Caco-2 (cell line): ENCODE measurements at regions not wholly inside any gene's neighbourhood (a gene's known extent, or its start where the extent isn't known, plus 50 kb on each side); places are given as distances from the start of the nearest gene placed in this dataset.

ENCODE experiments used
- BruUV-seq: library from RNA; stranded (reverse); fragments of 400-500 nt; replicated peaks from 2 replicates; lab custom pipeline; 2021; lab: Mats Ljungman, UMichigan
- CTCF ChIA-PET: fragments of 300-600 bp; sonication (Branson Sonifier 250); formaldehyde crosslinking; loops from one replicate; lab custom pipeline; 2022; ENCODE audit warnings: antibody characterized with exemption; lab: Charles Lee
- POLR2A ChIA-PET: fragments of 300-600 bp; sonication (Branson Sonifier 250); formaldehyde crosslinking; loops from one replicate; lab custom pipeline; 2022; ENCODE audit warnings: antibody characterized with exemption; lab: Charles Lee
- DNase-seq, 2 experiments: peaks; one replicate each; pipeline versions ENCODE4 v3.0.0 to v3.0.0-alpha.2; 2020 to 2022
- H3K27me3 ChIP-seq: replicated peaks from 2 replicates; pipeline ENCODE4 v1.6.0; 2011; ENCODE audit warnings: low read length; ENCODE audit not compliant: control insufficient read depth, insufficient read depth
- H3K36me3 ChIP-seq: 2 replicates; pipeline ENCODE4 v1.5.1; 2011; ENCODE audit warnings: low read length; ENCODE audit not compliant: control insufficient read depth, insufficient read depth
- H3K4me1 ChIP-seq: fragments of 250-450 bp; sonication (Bioruptor Pico); 2 replicates; pipeline ENCODE4 v1.5.1; 2020; ENCODE audit warnings: mild to moderate bottlenecking
- H3K4me3 ChIP-seq: 2 replicates; pipeline ENCODE4 v1.5.1; 2011; ENCODE audit warnings: low read depth, mild to moderate bottlenecking, control low read depth, low read length
- H3K9me3 ChIP-seq: fragments of 250-450 bp; sonication (Bioruptor Pico); 2 replicates; pipeline ENCODE4 v1.5.1; 2020; ENCODE audit warnings: mild to moderate bottlenecking, moderate library complexity
- H3K27ac Mint-ChIP-seq: one replicate; pipeline ENCODE4 v1.8.0; 2022; ENCODE audit warnings: mixed read lengths; ENCODE audit not compliant: unreplicated experiment
- H3K27me3 Mint-ChIP-seq: one replicate; pipeline ENCODE4 v1.8.0; 2022; ENCODE audit warnings: mixed read lengths; ENCODE audit not compliant: insufficient read depth, unreplicated experiment
- H3K36me3 Mint-ChIP-seq: one replicate; pipeline ENCODE4 v1.8.0; 2022; ENCODE audit warnings: mild to moderate bottlenecking, mixed read lengths; ENCODE audit not compliant: insufficient read depth, unreplicated experiment
- H3K4me1 Mint-ChIP-seq: one replicate; pipeline ENCODE4 v1.8.0; 2022; ENCODE audit warnings: low read depth, mixed read lengths; ENCODE audit not compliant: unreplicated experiment
- H3K4me3 Mint-ChIP-seq: one replicate; pipeline ENCODE4 v1.8.0; 2022; ENCODE audit warnings: mild to moderate bottlenecking, moderate library complexity, mixed read lengths; ENCODE audit not compliant: unreplicated experiment
- H3K9me3 Mint-ChIP-seq: one replicate; pipeline ENCODE4 v1.8.0; 2022; ENCODE audit warnings: mixed read lengths; ENCODE audit not compliant: unreplicated experiment
- CTCF ChIP-seq, 2 experiments: fragments of 200-600 bp in 1 of 2; IDR thresholded peaks; 1 replicate in 1 of 2; 2 replicates in 1 of 2; pipeline versions ENCODE4 v1.5.1 to v1.8.0; 2011 to 2022; ENCODE audit warnings: antibody characterized with exemption in 1 of 2, control low read depth in 1 of 2, inconsistent platforms in 1 of 2, low read depth in 1 of 2, low read length in 1 of 2, mild to moderate bottlenecking in 1 of 2, moderate library complexity in 1 of 2; ENCODE audit not compliant: insufficient read depth in 1 of 2, severe bottlenecking in 1 of 2, unreplicated experiment in 1 of 2
- intact Hi-C: fragments of 100-400 bp; cut with micrococcal nuclease; formaldehyde crosslinking; loops from one replicate; pipeline ENCODE4 v1.10.0; 2022; ENCODE audit not compliant: unreplicated experiment

GRCh38 chr11:69945157-69945556, 125.9 kb upstream of the FGF3 start:
- H3K4me1 Mint-ChIP-seq = peaks cover 27% of the 10 kb centered on the region
- Histone ChIP-seq H3K4me3 (no peak overlapping the region), H3K9me3 (no peaks in the 10 kb centered on the region), H3K4me1 (peaks cover 44% of the 10 kb centered on the region), H3K27me3 (no peaks in the 10 kb centered on the region), H3K36me3 (no peaks in the 10 kb centered on the region)
- intact Hi-C loops = no loop called here
- no peak for DNase-seq
- ChIA-PET CTCF (interaction anchor here (0.7 to 1.7 kb wide), 3 partner anchors 20 to 123 kb away, joined by 3 to 5 read pairs (median 4); no protein-coding TSS in a partner anchor), POLR2A (interaction anchor here (0.7 kb wide), 1 partner anchor 56 kb away, joined by 3 read pairs; no protein-coding TSS in a partner anchor)
- no TSS peak for BruUV-seq
- H3K36me3 Mint-ChIP-seq = peaks cover 11% of the 10 kb centered on the region
- TF ChIP-seq CTCF (IDR thresholded peaks at IDR 0.05; ENCODE audit: insufficient read depth in 1 of 2, low read depth in 1 of 2, low read length in 1 of 2, severe bottlenecking in 1 of 2, unreplicated experiment in 1 of 2) = no peak
- no peak overlapping the region for H3K4me3 Mint-ChIP-seq
- H3K9me3 Mint-ChIP-seq = no peaks in the 10 kb centered on the region
- H3K27ac Mint-ChIP-seq = no peak overlapping the region
- no peaks in the 10 kb centered on the region for H3K27me3 Mint-ChIP-seq

GRCh38 chr11:69947059-69947792, 128.0 kb upstream of the FGF3 start:
- intact Hi-C loops = no loop called here
- Mint-ChIP-seq H3K27ac (peak overlapping the region; percentile 93), H3K4me1 (peaks cover 30% of the 10 kb centered on the region), H3K4me3 (no peak overlapping the region), H3K27me3 (no peaks in the 10 kb centered on the region), H3K9me3 (no peaks in the 10 kb centered on the region), H3K36me3 (peaks cover 11% of the 10 kb centered on the region)
- Histone ChIP-seq H3K4me1 (peaks cover 48% of the 10 kb centered on the region), H3K27me3 (no peaks in the 10 kb centered on the region), H3K9me3 (no peaks in the 10 kb centered on the region), H3K36me3 (no peaks in the 10 kb centered on the region), H3K4me3 (no peak overlapping the region)
- POLR2A ChIA-PET = no interaction called here
- peak in 1 of 2 experiments; percentile 46 for DNase-seq
- CTCF ChIA-PET = interaction anchor here (0.7 to 1.6 kb wide), 6 partner anchors 13 to 245 kb away, joined by 3 to 7 read pairs (median 4); no protein-coding TSS in a partner anchor
- no TSS peak for BruUV-seq
- no peak for TF ChIP-seq CTCF (IDR thresholded peaks at IDR 0.05; ENCODE audit: insufficient read depth in 1 of 2, low read depth in 1 of 2, low read length in 1 of 2, severe bottlenecking in 1 of 2, unreplicated experiment in 1 of 2)

GRCh38 chr11:69947793-69948255, 128.6 kb upstream of the FGF3 start:
- H3K27me3 ChIP-seq = no peaks in the 10 kb centered on the region
- ChIA-PET POLR2A (no interaction called here), CTCF (interaction anchor here (0.7 to 1.7 kb wide), 9 partner anchors 12 to 248 kb away, joined by 3 to 7 read pairs (median 4); no protein-coding TSS in a partner anchor)
- H3K4me1 ChIP-seq = peaks cover 48% of the 10 kb centered on the region
- H3K4me3 ChIP-seq = no peak overlapping the region
- TF ChIP-seq CTCF (IDR thresholded peaks at IDR 0.05; ENCODE audit: insufficient read depth in 1 of 2, low read depth in 1 of 2, low read length in 1 of 2, severe bottlenecking in 1 of 2, unreplicated experiment in 1 of 2) = no peak
- no peak overlapping the region for H3K4me3 Mint-ChIP-seq
- H3K36me3 ChIP-seq = no peaks in the 10 kb centered on the region
- peaks cover 34% of the 10 kb centered on the region for H3K4me1 Mint-ChIP-seq
- no peaks in the 10 kb centered on the region for H3K9me3 Mint-ChIP-seq
- intact Hi-C loops = loop anchor here (1.0 kb wide), 4 partner anchors 18 to 243 kb away; no protein-coding TSS in a partner anchor
- H3K36me3 Mint-ChIP-seq = peaks cover 11% of the 10 kb centered on the region
- TSS peak; percentile 72 for BruUV-seq
- no peaks in the 10 kb centered on the region for H3K9me3 ChIP-seq
- H3K27ac Mint-ChIP-seq = peak overlapping the region; percentile 93
- DNase-seq = peak in 1 of 2 experiments; percentile 29
- H3K27me3 Mint-ChIP-seq = no peaks in the 10 kb centered on the region
